H1 (cell line): ENCODE measurements at regions not wholly inside any gene's neighbourhood (a gene's known extent, or its start where the extent isn't known, plus 50 kb on each side); places are given as distances from the start of the nearest gene placed in this dataset.

ENCODE experiments used
- CTCF ChIA-PET: fragments of 300-600 bp; sonication (Branson Sonifier 250); formaldehyde crosslinking; loops from one replicate; lab custom pipeline; 2021; ENCODE audit not compliant: partially characterized antibody; lab: Charles Lee
- POLR2A ChIA-PET: fragments of 300-600 bp; sonication (Branson Sonifier 250); formaldehyde crosslinking; loops from one replicate; lab custom pipeline; 2021; ENCODE audit warnings: inconsistent platforms; ENCODE audit not compliant: partially characterized antibody; lab: Charles Lee
- DNase-seq, 2 experiments: peaks; one replicate each; pipeline versions ENCODE4 v3.0.0 to v3.0.0-alpha.2; 2010 to 2022; ENCODE audit warnings: low spot score in 2 of 2, low read depth in 1 of 2, mixed read lengths in 1 of 2
- FAIRE-seq: peaks from 2 replicates; lab custom pipeline; 2011; peaks lifted over from hg19 to GRCh38; lab: Jason Lieb, UNC
- H2AFZ ChIP-seq: 2 replicates; pipeline ENCODE4 v1.8.1; 2012; ENCODE audit warnings: low read length, inconsistent platforms
- H2AK5ac ChIP-seq: 2 replicates; pipeline ENCODE4 v1.6.1; 2013; ENCODE audit warnings: low read depth, low read length
- H2BK120ac ChIP-seq: replicated peaks from 2 replicates; pipeline ENCODE3; 2013; ENCODE audit warnings: low read depth, low read length, inconsistent platforms
- H2BK12ac ChIP-seq: 2 replicates; pipeline ENCODE4 v1.6.1; 2013; ENCODE audit warnings: low read depth, low read length
- H2BK15ac ChIP-seq: 2 replicates; pipeline ENCODE4 v1.6.1; 2013; ENCODE audit warnings: low read length
- H2BK20ac ChIP-seq: 2 replicates; pipeline ENCODE4 v1.6.1; 2013; ENCODE audit warnings: low read length
- H2BK5ac ChIP-seq: 2 replicates; pipeline ENCODE4 v1.6.1; 2013; ENCODE audit warnings: low read depth, low read length
- H3K14ac ChIP-seq: 2 replicates; pipeline ENCODE4 v1.6.1; 2013; ENCODE audit warnings: inconsistent platforms; ENCODE audit not compliant: insufficient read length
- H3K18ac ChIP-seq: 2 replicates; pipeline ENCODE4 v1.6.1; 2013; ENCODE audit warnings: low read length; ENCODE audit errors: extremely low read depth
- H3K23ac ChIP-seq: 2 replicates; pipeline ENCODE4 v1.6.1; 2013; ENCODE audit warnings: inconsistent platforms; ENCODE audit not compliant: insufficient read length
- H3K23me2 ChIP-seq: 2 replicates; pipeline ENCODE4 v1.6.1; 2013; ENCODE audit warnings: low read depth, low read length
- H3K27ac ChIP-seq: 2 replicates; pipeline ENCODE4 v1.6.1; 2011; ENCODE audit warnings: low read depth, low read length, inconsistent platforms
- H3K27me3 ChIP-seq, 4 experiments: replicated peaks in 1 of 4; 1 replicate in 1 of 4; 2 replicates in 3 of 4; pipeline versions ENCODE4 v1.6.1 to v1.8.1; 2011 to 2013; ENCODE audit warnings: low read length in 3 of 4, mild to moderate bottlenecking in 3 of 4, inconsistent platforms in 2 of 4, mixed read lengths in 2 of 4, moderate library complexity in 1 of 4; ENCODE audit not compliant: control insufficient read depth in 3 of 4, insufficient read depth in 3 of 4; ENCODE audit errors: extremely low read depth in 1 of 4
- H3K36me3 ChIP-seq, 4 experiments: 2 replicates each; pipeline versions ENCODE4 v1.6.1 to v1.8.1; 2011 to 2013; ENCODE audit warnings: mild to moderate bottlenecking in 4 of 4, low read length in 3 of 4, moderate library complexity in 2 of 4, control low read depth in 1 of 4, inconsistent platforms in 1 of 4; ENCODE audit not compliant: insufficient read depth in 4 of 4, control insufficient read depth in 2 of 4
- H3K4ac ChIP-seq: replicated peaks from 2 replicates; pipeline ENCODE3; 2013; ENCODE audit warnings: low read length, low read depth, mixed read lengths, inconsistent platforms; ENCODE audit not compliant: insufficient read length
- H3K4me1 ChIP-seq, 4 experiments: replicated peaks in 1 of 4; 1 replicate in 1 of 4; 2 replicates in 3 of 4; pipeline versions ENCODE4 v1.6.1 to v1.8.1; 2011 to 2013; ENCODE audit warnings: low read length in 3 of 4, inconsistent platforms in 2 of 4, mixed read lengths in 1 of 4; ENCODE audit not compliant: insufficient read depth in 4 of 4, control insufficient read depth in 3 of 4
- H3K4me2 ChIP-seq, 2 experiments: 2 replicates each; pipeline versions ENCODE4 v1.6.1 to v1.8.1; 2011 to 2013; ENCODE audit warnings: low read depth in 2 of 2, low read length in 2 of 2, control low read depth in 1 of 2, inconsistent platforms in 1 of 2, mild to moderate bottlenecking in 1 of 2; ENCODE audit not compliant: insufficient read depth in 1 of 2
- H3K4me3 ChIP-seq, 4 experiments: fragments of 200-600, 300-600 bp in 1 of 4; sonication (generic), shearing (Covaris generic), sonication (Bioruptor Twin) in 1 of 4; 2 replicates each; pipeline versions ENCODE4 v1.5.1 to v1.8.1; 2011 to 2016; ENCODE audit warnings: low read length in 4 of 4, low read depth in 3 of 4, control low read depth in 2 of 4, inconsistent platforms in 2 of 4, mild to moderate bottlenecking in 2 of 4, mixed read lengths in 1 of 4, moderate library complexity in 1 of 4; ENCODE audit not compliant: insufficient read depth in 2 of 4; ENCODE audit errors: extremely low read depth in 1 of 4
- H3K56ac ChIP-seq: replicated peaks from 2 replicates; pipeline ENCODE3; 2013; ENCODE audit warnings: low read depth, mild to moderate bottlenecking, mixed read lengths, low read length, inconsistent platforms; ENCODE audit not compliant: insufficient read length
- H3K79me1 ChIP-seq: 2 replicates; pipeline ENCODE4 v1.6.1; 2013; ENCODE audit warnings: low read depth, low read length, control low read depth
- H3K79me2 ChIP-seq, 2 experiments: 2 replicates each; pipeline versions ENCODE4 v1.6.1 to v1.8.1; 2012 to 2013; ENCODE audit warnings: low read length in 2 of 2, mild to moderate bottlenecking in 2 of 2, inconsistent platforms in 1 of 2; ENCODE audit not compliant: insufficient read depth in 2 of 2, control insufficient read depth in 1 of 2
- H3K9ac ChIP-seq, 4 experiments: replicated peaks in 1 of 4; 1 replicate in 1 of 4; 2 replicates in 3 of 4; pipeline versions ENCODE4 v1.6.1 to v1.8.1; 2011 to 2013; ENCODE audit warnings: low read depth in 3 of 4, low read length in 3 of 4, control low read depth in 2 of 4, mild to moderate bottlenecking in 2 of 4, moderate library complexity in 2 of 4, inconsistent platforms in 1 of 4; ENCODE audit errors: extremely low read depth in 1 of 4
- H3K9me3 ChIP-seq, 2 experiments: 2 replicates each; pipeline versions ENCODE4 v1.6.1 to v1.8.1; 2012 to 2013; ENCODE audit warnings: mild to moderate bottlenecking in 2 of 2, moderate library complexity in 2 of 2, control low read depth in 1 of 2, inconsistent platforms in 1 of 2, low read depth in 1 of 2, low read length in 1 of 2, mixed read lengths in 1 of 2; ENCODE audit not compliant: insufficient read depth in 2 of 2
- H4K20me1 ChIP-seq, 2 experiments: replicated peaks in 1 of 2; 2 replicates each; pipeline versions ENCODE3 to v1.8.1; 2011 to 2013; ENCODE audit warnings: inconsistent platforms in 2 of 2, low read length in 2 of 2, mild to moderate bottlenecking in 1 of 2; ENCODE audit not compliant: insufficient read depth in 2 of 2, control insufficient read depth in 1 of 2
- H4K5ac ChIP-seq: 2 replicates; pipeline ENCODE4 v1.6.1; 2013; ENCODE audit warnings: low read length, low read depth, mixed read lengths, inconsistent platforms; ENCODE audit not compliant: insufficient read length
- H4K8ac ChIP-seq: 2 replicates; pipeline ENCODE4 v1.8.0; 2013; ENCODE audit warnings: mild to moderate bottlenecking, moderate library complexity, low read length, inconsistent platforms; ENCODE audit not compliant: insufficient read depth; ENCODE audit errors: extremely low read depth
- H4K91ac ChIP-seq: replicated peaks from 2 replicates; pipeline ENCODE3; 2013; ENCODE audit warnings: low read length, mixed read lengths, inconsistent platforms; ENCODE audit not compliant: insufficient read length
- CEBPB ChIP-seq: IDR thresholded peaks from 2 replicates; pipeline ENCODE4 v1.6.1; 2012; ENCODE audit warnings: low read depth, low read length
- POLR2AphosphoS5 ChIP-seq: IDR thresholded peaks from 2 replicates; pipeline ENCODE4 v1.6.1; 2011; ENCODE audit warnings: low read depth, low read length
- RAD21 ChIP-seq, 2 experiments: IDR thresholded peaks in 1 of 2; conservative IDR thresholded peaks in 1 of 2; 2 replicates each; pipeline ENCODE4 v1.6.1; 2011; ENCODE audit warnings: low read depth in 2 of 2, low read length in 2 of 2, improper control_type of control experiment in 1 of 2, inconsistent platforms in 1 of 2, mild to moderate bottlenecking in 1 of 2, moderate library complexity in 1 of 2
- RFX5 ChIP-seq: IDR thresholded peaks from 2 replicates; pipeline ENCODE4 v1.6.1; 2011; ENCODE audit warnings: low read depth, low read length, improper control_type of control experiment, borderline replicate concordance
- WGBS, 2 experiments: shearing (Covaris generic) in 1 of 2; methylation state at CpG; one replicate each; pipeline versions ENCODE4 v1.1.6 to v1.1.7; 2013 to 2015; ENCODE audit warnings: low lambda C conversion rate in 2 of 2, mixed read lengths in 2 of 2, inconsistent platforms in 1 of 2, low coverage in 1 of 2, missing lambda C conversion rate in 1 of 2; ENCODE audit not compliant: insufficient replicate concordance in 2 of 2, insufficient coverage in 1 of 2, insufficient read length in 1 of 2; ENCODE audit errors: extremely low coverage in 1 of 2, missing lambda C conversion rate in 1 of 2; 5-methylcytosine and 5-hydroxymethylcytosine counted together

DNA sequence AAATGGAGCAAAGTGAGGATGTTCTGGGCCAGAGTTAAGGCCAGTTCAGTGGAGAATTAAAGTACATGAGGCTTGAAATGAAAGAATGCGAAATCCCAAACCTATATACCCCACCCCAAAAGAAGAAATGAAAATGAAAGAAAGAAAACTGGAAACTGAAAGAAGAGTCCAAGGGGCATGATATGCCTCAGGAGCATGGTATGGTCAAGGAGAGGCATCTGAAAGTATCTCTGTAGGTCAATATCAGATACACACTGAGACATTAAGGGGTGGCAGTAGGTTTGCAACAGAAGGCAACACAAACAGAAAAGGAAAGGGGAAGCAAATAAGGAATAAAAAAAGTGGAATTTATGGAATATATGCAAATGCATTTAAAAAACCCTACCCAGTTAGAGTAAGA is 166.5 kb downstream of the COG6 start:
- H3K4me1 ChIP-seq = peaks cover 2 to 5% (median 4%) of the 10 kb centered on the region in 4 experiments; a peak in 4 of 7 replicates
- no peaks in the 10 kb centered on the region for H3K23me2 ChIP-seq
- H2BK120ac ChIP-seq = no peak overlapping the region
- no peak overlapping the region for H3K23ac ChIP-seq
- no peak overlapping the region for H4K5ac ChIP-seq
- no peak overlapping the region for H3K4me2 ChIP-seq
- H3K79me1 ChIP-seq = no peaks in the 10 kb centered on the region
- no peak for TF ChIP-seq RAD21 (IDR thresholded peaks at IDR 0.05 in 1 of 2, conservative IDR thresholded peaks at IDR 0.05 in 1 of 2; ENCODE audit: low read depth in 2 of 2, low read length in 2 of 2)
- no peak for TF ChIP-seq RFX5
- TF ChIP-seq POLR2AphosphoS5 = no peak
- TF ChIP-seq CEBPB = no peak
- H3K4ac ChIP-seq = no peak overlapping the region
- no peak overlapping the region for H3K9ac ChIP-seq
- no peak overlapping the region for H3K14ac ChIP-seq
- H4K8ac ChIP-seq = no peak overlapping the region
- no peak overlapping the region for H3K18ac ChIP-seq
- H2BK20ac ChIP-seq = 0 out of 2 replicates have a peak overlapping the region, but pooled peaks have one; percentile 67
- H2BK15ac ChIP-seq = no peak overlapping the region
- POLR2A ChIA-PET = no interaction called here
- H3K56ac ChIP-seq = no peak overlapping the region
- H4K91ac ChIP-seq = no peak overlapping the region
- no peak overlapping the region for H3K4me3 ChIP-seq
- no peaks in the 10 kb centered on the region for H3K36me3 ChIP-seq
- H4K20me1 ChIP-seq = no peaks in the 10 kb centered on the region
- no peak overlapping the region for H2BK5ac ChIP-seq
- H3K79me2 ChIP-seq = no peaks in the 10 kb centered on the region
- CTCF ChIA-PET = interaction anchor here (1.3 kb wide), 1 partner anchor 44 kb away, joined by 3 read pairs; no protein-coding TSS in a partner anchor
- H3K9me3 ChIP-seq = no peaks in the 10 kb centered on the region
- H2AK5ac ChIP-seq = no peak overlapping the region
- 100% methylated on average over 1 of the region's 1 CpG; no CpG with 5 or more reads in 1 of the 2 experiments for WGBS, 2 experiments
- H3K27me3 ChIP-seq = no peaks in the 10 kb centered on the region
- no peak overlapping the region for H2AFZ ChIP-seq
- DNase-seq = no peak
- FAIRE-seq = no peak
- H2BK12ac ChIP-seq = no peak overlapping the region
- H3K27ac ChIP-seq = no peak overlapping the region
